HCT116 (cell line): ENCODE measurements at regions not wholly inside any gene's neighbourhood (a gene's known extent, or its start where the extent isn't known, plus 50 kb on each side); places are given as distances from the start of the nearest gene placed in this dataset.

ENCODE experiments used
- ATAC-seq: fragments of 200-7000 bp; cut with Tn5 transposase; 2 replicates; pipeline ENCODE4 v1.9.1; 2020; ENCODE audit warnings: mild to moderate bottlenecking, moderate library complexity
- BruUV-seq: library from RNA; stranded (reverse); fragments of 400-500 nt; replicated peaks from 2 replicates; lab custom pipeline; 2021; lab: Mats Ljungman, UMichigan
- CTCF ChIA-PET: fragments of 300-600 bp; sonication (Branson Sonifier 250); formaldehyde crosslinking; loops from one replicate; lab custom pipeline; 2021; ENCODE audit warnings: antibody characterized with exemption; lab: Charles Lee
- POLR2A ChIA-PET: fragments of 300-600, 350-600 bp; sonication (Branson Sonifier 250); formaldehyde crosslinking; loops from one replicate; lab custom pipeline; 2021; ENCODE audit warnings: antibody characterized with exemption; lab: Charles Lee
- RAD21 ChIA-PET, 2 experiments: fragments of 300-600 bp; sonication (Branson Sonifier 250); formaldehyde crosslinking; loops; one replicate each; lab custom pipeline; 2023; ENCODE audit warnings: low total read pairs in 2 of 2; ENCODE audit not compliant: uncharacterized antibody in 2 of 2, unreplicated experiment in 2 of 2, low non-redundant PET in 1 of 2; lab: Charles Lee
- DNase-seq: peaks from one replicate; pipeline ENCODE4 v3.0.0-alpha.2; 2010; ENCODE audit warnings: low read depth, low spot score
- H2AFZ ChIP-seq: fragments of 200-600 bp; shearing (Covaris generic), sonication (generic); 2 replicates; pipeline ENCODE4 v1.6.1; 2017; ENCODE audit warnings: low read depth, mixed run types, mixed read lengths, antibody characterized with exemption, low read length; ENCODE audit not compliant: poor library complexity, severe bottlenecking
- H3K27ac ChIP-seq: 2 replicates; pipeline ENCODE4 v1.5.1; 2012; ENCODE audit warnings: low read depth, low read length
- H3K27me3 ChIP-seq: fragments of 200-600 bp; sonication (generic); 2 replicates; pipeline ENCODE4 v1.6.1; 2016; ENCODE audit warnings: mixed run types, low read length, mixed read lengths; ENCODE audit not compliant: insufficient read depth
- H3K36me3 ChIP-seq, 2 experiments: fragments of 200-500 bp in 1 of 2; fragments of 200-600 bp in 1 of 2; sonication (Bioruptor generic) in 1 of 2; sonication (generic) in 1 of 2; 2 replicates each; pipeline versions ENCODE4 v1.5.1 to v1.6.1; 2014 to 2016; ENCODE audit warnings: low read length in 2 of 2, inconsistent platforms in 1 of 2, mixed read lengths in 1 of 2, mixed run types in 1 of 2; ENCODE audit not compliant: insufficient read depth in 2 of 2, control insufficient read depth in 1 of 2
- H3K4me1 ChIP-seq, 2 experiments: fragments of 200-600 bp in 1 of 2; sonication (generic) in 1 of 2; 2 replicates each; pipeline versions ENCODE4 v1.5.1 to v1.6.1; 2012 to 2017; ENCODE audit warnings: low read length in 2 of 2, inconsistent platforms in 1 of 2, mild to moderate bottlenecking in 1 of 2, mixed read lengths in 1 of 2, mixed run types in 1 of 2, moderate library complexity in 1 of 2; ENCODE audit not compliant: insufficient read depth in 2 of 2, control insufficient read depth in 1 of 2
- H3K4me2 ChIP-seq: fragments of 200-600 bp; sonication (generic); 2 replicates; pipeline ENCODE4 v1.6.1; 2017; ENCODE audit warnings: mixed run types, low read length, mixed read lengths
- H3K4me3 ChIP-seq, 2 experiments: fragments of 200-600 bp in 1 of 2; sonication (generic) in 1 of 2; replicated peaks in 1 of 2; 2 replicates each; pipeline ENCODE4 v1.5.1; 2011 to 2016; ENCODE audit warnings: low read length in 2 of 2, control low read depth in 1 of 2, low read depth in 1 of 2, mild to moderate bottlenecking in 1 of 2, mixed read lengths in 1 of 2, mixed run types in 1 of 2
- H3K79me2 ChIP-seq: fragments of 200-600 bp; sonication (generic); 2 replicates; pipeline ENCODE4 v1.6.1; 2017; ENCODE audit warnings: mild to moderate bottlenecking, mixed run types, low read length, moderate library complexity, mixed read lengths; ENCODE audit not compliant: insufficient read depth
- H3K9ac ChIP-seq: fragments of 200-600 bp; sonication (generic); 2 replicates; pipeline ENCODE4 v1.6.1; 2016; ENCODE audit warnings: low read length, mixed read lengths
- H3K9me2 ChIP-seq: fragments of 200-600 bp; sonication (generic), shearing (Covaris generic); 2 replicates; pipeline ENCODE4 v1.6.1; 2017; ENCODE audit warnings: mixed run types, mild to moderate bottlenecking, moderate library complexity; ENCODE audit not compliant: insufficient read depth
- H3K9me3 ChIP-seq, 2 experiments: fragments of 200-500 bp in 1 of 2; fragments of 200-600 bp in 1 of 2; sonication (Bioruptor generic) in 1 of 2; sonication (generic) in 1 of 2; 2 replicates each; pipeline ENCODE4 v1.6.1; 2014 to 2017; ENCODE audit warnings: low read length in 2 of 2, mixed read lengths in 2 of 2, inconsistent platforms in 1 of 2, low read depth in 1 of 2, mild to moderate bottlenecking in 1 of 2, mixed run types in 1 of 2, moderate library complexity in 1 of 2; ENCODE audit not compliant: control insufficient read depth in 1 of 2, insufficient read depth in 1 of 2
- H4K20me1 ChIP-seq: fragments of 200-600 bp; sonication (generic), shearing (Covaris generic); 2 replicates; pipeline ENCODE4 v1.6.1; 2017; ENCODE audit warnings: mixed run types, mild to moderate bottlenecking, moderate library complexity; ENCODE audit not compliant: insufficient read depth
- CBX3 ChIP-seq: IDR thresholded peaks from 2 replicates; pipeline ENCODE4 v1.6.1; 2012; ENCODE audit warnings: low read depth
- CTCF ChIP-seq, 3 experiments: fragments of 200-600 bp in 1 of 3; sonication (generic) in 1 of 3; IDR thresholded peaks in 2 of 3; conservative IDR thresholded peaks in 1 of 3; 2 replicates each; pipeline ENCODE4 v1.5.1; 2012 to 2017; ENCODE audit warnings: low read depth in 2 of 3, low read length in 2 of 3, antibody characterized with exemption in 1 of 3, borderline replicate concordance in 1 of 3, control low read depth in 1 of 3, mild to moderate bottlenecking in 1 of 3, mixed read lengths in 1 of 3, mixed run types in 1 of 3, moderate library complexity in 1 of 3; ENCODE audit not compliant: insufficient read depth in 1 of 3
- EZH2 ChIP-seq: fragments of 200-600 bp; sonication (generic); IDR thresholded peaks from 2 replicates; pipeline ENCODE4 v1.6.1; 2017; ENCODE audit warnings: antibody characterized with exemption, mixed run types
- EZH2phosphoT487 ChIP-seq: fragments of 200-600 bp; IDR thresholded peaks from 2 replicates; pipeline ENCODE4 v1.6.1; 2018; ENCODE audit warnings: antibody characterized with exemption, borderline replicate concordance
- FOSL1 ChIP-seq: IDR thresholded peaks from 2 replicates; pipeline ENCODE4 v1.6.1; 2012; ENCODE audit warnings: low read depth
- JUND ChIP-seq: IDR thresholded peaks from 2 replicates; pipeline ENCODE4 v1.6.1; 2012
- POLR2A ChIP-seq: IDR thresholded peaks from 2 replicates; pipeline ENCODE4 v1.7.0; 2011; ENCODE audit warnings: borderline replicate concordance; ENCODE audit not compliant: insufficient read depth, insufficient read length; ENCODE audit errors: extremely low read depth
- POLR2AphosphoS5 ChIP-seq: IDR thresholded peaks from 2 replicates; pipeline ENCODE4 v1.6.1; 2011; ENCODE audit warnings: mild to moderate bottlenecking, low read depth, low read length, moderate library complexity
- REST ChIP-seq: IDR thresholded peaks from 2 replicates; pipeline ENCODE4 v1.6.1; 2012; ENCODE audit warnings: low read depth
- SIN3A ChIP-seq: IDR thresholded peaks from 2 replicates; pipeline ENCODE4 v1.6.1; 2012; ENCODE audit warnings: low read depth
- SP1 ChIP-seq: IDR thresholded peaks from 2 replicates; pipeline ENCODE4 v1.6.1; 2012; ENCODE audit warnings: low read depth
- TCF7L2 ChIP-seq: IDR thresholded peaks from 2 replicates; pipeline ENCODE4 v1.7.0; 2011; ENCODE audit warnings: borderline replicate concordance, inconsistent platforms; ENCODE audit not compliant: insufficient read depth, insufficient read length; ENCODE audit errors: extremely low read depth
- YY1 ChIP-seq: IDR thresholded peaks from 2 replicates; pipeline ENCODE4 v1.6.1; 2011; ENCODE audit warnings: low read length, low read depth, moderate library complexity, mild to moderate bottlenecking; ENCODE audit not compliant: insufficient replicate concordance; ENCODE audit errors: extremely low read depth
- ZFX ChIP-seq: fragments of 450-650 bp; IDR thresholded peaks from 2 replicates; pipeline ENCODE4 v1.6.1; 2017
- intact Hi-C: fragments of 100-400 bp; cut with micrococcal nuclease; formaldehyde crosslinking; loops from 2 replicates; pipeline ENCODE4 v1.10.0; 2022
- TF ChIP-seq, protein P1 (sequence below): IDR thresholded peaks from 2 replicates; pipeline ENCODE4 v1.6.1; 2012

DNA sequence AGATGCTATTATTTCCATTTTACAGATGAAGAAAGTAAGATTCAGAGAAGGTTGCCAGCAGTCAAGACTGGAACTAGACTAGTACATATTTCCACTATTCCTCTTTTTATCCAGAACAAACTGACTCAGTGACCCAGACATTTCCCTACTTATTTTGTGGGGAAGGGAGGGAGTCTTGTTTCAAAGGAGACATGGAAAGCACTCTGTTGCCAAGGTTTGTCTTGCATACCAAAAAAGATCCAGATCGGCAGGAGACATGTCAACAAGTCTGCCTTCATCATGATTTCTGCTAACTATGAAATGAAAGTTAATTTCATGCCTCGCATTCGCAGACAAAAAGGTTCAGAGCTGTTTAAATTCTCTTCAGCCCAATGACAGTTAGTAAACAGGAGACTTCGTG, 328.3 kb downstream of the DHX15 start:
- Histone ChIP-seq H3K79me2 (no peaks in the 10 kb centered on the region), H3K9me2 (no peaks in the 10 kb centered on the region), H4K20me1 (no peaks in the 10 kb centered on the region), H3K36me3 (no peaks in the 10 kb centered on the region), H3K27ac (no peak overlapping the region), H3K9ac (no peak overlapping the region), H3K9me3 (no peaks in the 10 kb centered on the region; a peak in 1 of 4 replicates), H3K4me2 (no peak overlapping the region), H3K27me3 (no peaks in the 10 kb centered on the region), H3K4me1 (no peaks in the 10 kb centered on the region), H2AFZ (no peak overlapping the region), H3K4me3 (no peak overlapping the region)
- intact Hi-C loops = no loop called here
- ChIA-PET POLR2A (no interaction called here), RAD21 (no interaction called here), CTCF (no interaction called here)
- TF ChIP-seq EZH2phosphoT487 (no peak), POLR2AphosphoS5 (no peak), FOSL1 (no peak), CTCF (IDR thresholded peaks at IDR 0.05 in 2 of 3, conservative IDR thresholded peaks at IDR 0.05 in 1 of 3; ENCODE audit: borderline replicate concordance in 1 of 3, insufficient read depth in 1 of 3, low read depth in 2 of 3, low read length in 2 of 3) (no peak), EZH2 (no peak), TCF7L2 (no peak), JUND (no peak), POLR2A (no peak), REST (no peak), SIN3A (no peak), CBX3 (no peak), YY1 (no peak), ZFX (no peak), SP1 (no peak)
- TF ChIP-seq, protein P1, sequence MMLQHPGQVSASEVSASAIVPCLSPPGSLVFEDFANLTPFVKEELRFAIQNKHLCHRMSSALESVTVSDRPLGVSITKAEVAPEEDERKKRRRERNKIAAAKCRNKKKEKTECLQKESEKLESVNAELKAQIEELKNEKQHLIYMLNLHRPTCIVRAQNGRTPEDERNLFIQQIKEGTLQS = no peak
- no peak for DNase-seq
- BruUV-seq = no TSS peak
- no peak for ATAC-seq
